Endometrium (tissue), 2 donors: ENCODE measurements at regions not wholly inside any gene's neighbourhood (a gene's known extent, or its start where the extent isn't known, plus 50 kb on each side); places are given as distances from the start of the nearest gene placed in this dataset.
A peak's percentile ranks its signal among the peaks of the same experiment; 100 is the strongest.

Source experiments
- FAIRE-seq: peaks from 2 replicates; lab custom pipeline; 2012; peaks lifted over from hg19 to GRCh38; lab: Jason Lieb, UNC
- donor health status: control.
- donor health status: control.

DNA sequence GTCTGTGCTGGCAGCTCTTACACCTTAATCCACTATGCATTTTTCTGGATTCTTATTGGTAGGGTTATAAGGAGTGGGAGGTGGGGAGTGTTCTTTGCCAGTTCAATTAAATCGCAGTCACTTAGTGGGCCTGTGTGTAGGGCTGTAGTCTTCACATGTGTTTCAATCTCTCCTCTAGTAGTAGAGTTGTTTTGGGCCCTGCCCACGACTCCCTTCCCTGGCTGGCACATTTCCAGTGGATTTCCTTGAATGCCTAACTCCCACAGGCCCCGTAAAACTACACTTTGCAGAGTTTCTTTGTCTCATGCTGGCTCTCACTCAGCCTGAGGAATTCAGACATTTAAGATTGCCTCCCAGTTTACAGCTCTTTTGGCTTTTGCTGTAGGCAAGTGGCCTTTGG, 414.0 kb upstream of the OPRM1 start:
- peak; percentile 80 for FAIRE-seq

DNA sequence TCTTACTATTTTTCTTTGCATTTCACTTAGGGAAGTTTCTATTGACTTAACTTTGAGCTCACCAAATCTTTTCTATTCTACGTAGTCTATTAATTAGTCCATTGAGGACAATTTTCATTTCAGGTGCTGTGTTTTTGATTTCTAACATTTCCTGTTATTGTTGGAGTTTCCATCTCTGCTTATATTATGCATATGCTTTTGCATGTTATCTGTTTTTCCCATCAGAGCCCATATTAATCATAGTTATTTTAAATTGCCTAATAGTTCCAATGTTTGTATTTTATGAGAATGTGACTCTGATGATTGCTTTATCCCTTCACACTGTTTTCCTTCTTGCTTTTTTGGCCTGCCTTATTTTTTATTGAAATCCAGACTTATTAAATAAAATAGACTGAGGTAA, 414.5 kb upstream of the OPRM1 start:
- FAIRE-seq: no peak

DNA sequence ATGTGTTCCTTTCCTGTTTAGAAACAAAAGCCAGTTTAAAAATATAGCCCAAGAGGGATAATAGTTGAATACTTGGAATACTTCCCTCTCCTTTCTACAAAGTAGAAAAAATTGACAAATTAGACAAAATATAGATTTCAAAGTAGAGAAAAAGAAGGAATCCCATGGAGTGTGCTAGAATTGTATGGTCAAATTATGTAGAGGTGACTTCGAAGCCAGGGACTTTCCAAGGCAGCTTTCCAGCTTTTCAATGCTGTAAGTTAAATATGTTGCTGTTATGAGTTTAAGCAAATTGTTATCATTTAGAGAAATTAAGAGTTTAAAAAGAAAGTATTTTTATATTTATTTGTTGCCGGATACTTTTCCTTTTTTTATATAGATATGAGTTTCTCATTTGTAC, 415.5 kb upstream of the OPRM1 start:
- no peak for FAIRE-seq

DNA sequence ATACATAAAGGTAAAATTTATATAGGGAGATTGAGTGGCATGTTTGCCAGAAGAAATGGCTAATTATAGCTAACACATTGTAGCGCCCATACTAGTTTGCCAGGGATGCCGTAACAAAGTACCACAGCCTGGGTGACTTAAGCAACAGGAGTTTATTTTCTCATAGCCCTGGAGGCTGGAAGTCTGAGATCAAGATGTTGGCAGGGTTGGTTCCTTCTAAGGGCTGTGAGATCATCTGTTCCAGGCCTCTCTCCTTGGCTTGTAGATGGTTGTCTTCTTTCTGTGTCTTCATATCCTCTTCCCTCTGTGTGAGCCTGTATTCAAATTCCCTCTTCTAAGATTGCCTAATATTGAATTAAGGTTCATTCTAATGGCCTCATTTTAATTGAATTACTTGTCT, 417.5 kb upstream of the OPRM1 start:
- FAIRE-seq: no peak

DNA sequence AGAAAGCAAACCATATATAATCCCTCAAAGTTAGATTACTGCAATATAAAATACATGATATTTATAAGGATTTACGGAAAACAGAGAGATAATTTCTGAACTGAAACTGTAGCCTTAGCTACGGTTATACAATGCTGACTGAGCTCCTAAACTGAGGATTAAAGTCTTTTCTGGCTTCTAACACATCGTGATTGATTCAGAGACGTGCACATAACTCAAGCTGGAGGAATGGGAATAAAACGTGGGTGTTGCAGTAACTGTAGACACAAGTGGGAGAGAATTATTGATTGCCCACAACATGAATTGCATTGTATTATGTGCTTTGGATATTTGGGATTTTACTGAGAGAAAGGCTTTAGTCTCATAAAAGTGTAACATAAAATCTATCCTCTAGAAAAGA, 418.0 kb upstream of the OPRM1 start:
- no peak for FAIRE-seq

DNA sequence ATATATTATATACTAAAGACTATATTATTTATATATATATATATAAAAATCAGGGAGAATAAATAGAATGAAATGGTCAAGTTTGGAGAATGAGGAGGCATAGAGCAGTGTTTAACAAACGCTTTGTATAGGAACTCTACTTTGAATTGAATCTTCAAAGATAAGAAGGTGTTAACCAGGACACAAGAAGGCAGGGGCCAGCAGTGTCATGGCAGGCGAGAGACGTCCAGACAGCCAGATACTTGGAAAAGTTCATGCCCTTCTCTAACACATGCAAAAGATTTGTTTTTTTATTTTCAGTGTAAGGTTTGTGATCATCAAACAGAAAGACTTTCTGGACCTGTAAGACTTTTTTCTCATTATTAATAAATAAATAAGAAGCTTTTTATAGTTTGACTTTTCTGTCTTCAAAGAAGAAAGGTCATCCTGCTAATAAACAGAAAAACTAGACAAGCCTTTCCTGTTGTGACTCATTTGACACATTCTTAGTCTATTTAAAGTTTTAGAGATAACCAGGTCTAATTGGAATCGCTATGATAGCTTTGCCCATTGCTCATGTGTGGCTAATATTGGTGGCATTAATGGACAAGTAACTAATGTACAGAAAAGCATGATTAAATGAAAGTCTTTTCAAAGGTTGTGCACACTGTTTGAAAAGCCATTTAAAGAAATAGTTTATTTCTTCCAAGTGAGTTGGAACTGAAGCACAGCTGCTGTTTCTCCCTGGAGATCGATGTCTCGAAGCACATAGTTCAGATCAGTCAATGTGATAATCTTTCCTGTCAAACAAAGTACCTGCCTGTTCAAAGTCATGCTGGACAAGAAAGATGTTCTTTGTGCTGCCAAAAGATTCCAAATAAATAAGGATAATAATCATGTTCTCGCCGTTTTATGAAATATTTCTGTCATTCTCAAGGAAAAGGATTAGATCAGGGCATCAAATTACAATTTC, 420.4 kb upstream of the OPRM1 start:
- peak; percentile 48 for FAIRE-seq

DNA sequence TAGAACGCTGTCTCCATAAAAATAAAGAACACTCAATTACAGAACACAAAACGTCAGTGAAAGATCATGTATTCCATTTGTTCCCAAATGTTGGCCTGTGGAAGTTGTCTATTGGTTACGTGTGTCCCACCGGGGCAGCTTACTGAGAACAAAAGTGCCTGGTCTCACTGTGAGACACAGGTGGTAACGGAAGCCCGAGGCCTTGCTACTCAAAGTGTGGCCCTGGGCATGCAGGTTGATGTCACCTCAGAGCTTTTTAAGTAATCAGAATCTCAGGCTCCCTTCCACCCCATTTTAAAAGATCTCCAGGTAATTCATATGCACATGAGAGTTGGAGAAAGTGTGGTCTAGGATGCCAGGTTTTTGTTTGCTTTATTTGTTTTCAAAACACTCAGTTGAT, 422.5 kb upstream of the OPRM1 start:
- no peak for FAIRE-seq

DNA sequence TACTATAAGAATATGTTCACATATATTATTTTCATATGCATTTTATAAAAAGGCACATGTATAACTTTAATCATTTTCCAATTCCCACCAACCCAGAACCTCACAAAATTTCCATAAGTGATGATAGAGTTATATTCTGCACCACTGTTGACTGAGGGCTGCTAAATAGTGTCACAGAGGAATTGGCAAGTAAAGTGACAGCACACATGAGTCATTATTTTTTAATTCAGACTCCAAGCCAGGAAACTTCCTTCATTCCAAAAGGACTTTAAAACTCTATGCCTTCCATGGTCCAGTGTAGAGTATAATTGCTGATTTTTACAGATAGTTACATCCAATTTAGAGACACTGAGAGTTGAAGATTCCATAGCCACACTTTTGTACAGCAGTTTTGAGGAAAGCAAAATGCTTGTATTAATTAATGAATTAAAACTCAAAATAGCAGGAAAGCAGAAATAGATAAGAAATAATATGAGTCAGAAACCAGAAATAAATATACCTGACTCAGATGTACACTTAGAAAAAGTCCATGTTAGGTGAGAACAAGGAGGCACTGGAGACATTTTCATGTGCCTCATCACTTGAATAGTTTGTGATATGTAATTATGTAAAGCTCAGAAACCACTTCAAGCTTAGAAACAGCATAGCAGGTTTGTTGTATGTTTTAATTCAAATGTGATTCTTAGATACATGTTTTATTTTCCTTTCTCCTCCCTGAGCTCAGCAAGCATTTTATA, 425.2 kb upstream of the OPRM1 start:
- no peak for FAIRE-seq

DNA sequence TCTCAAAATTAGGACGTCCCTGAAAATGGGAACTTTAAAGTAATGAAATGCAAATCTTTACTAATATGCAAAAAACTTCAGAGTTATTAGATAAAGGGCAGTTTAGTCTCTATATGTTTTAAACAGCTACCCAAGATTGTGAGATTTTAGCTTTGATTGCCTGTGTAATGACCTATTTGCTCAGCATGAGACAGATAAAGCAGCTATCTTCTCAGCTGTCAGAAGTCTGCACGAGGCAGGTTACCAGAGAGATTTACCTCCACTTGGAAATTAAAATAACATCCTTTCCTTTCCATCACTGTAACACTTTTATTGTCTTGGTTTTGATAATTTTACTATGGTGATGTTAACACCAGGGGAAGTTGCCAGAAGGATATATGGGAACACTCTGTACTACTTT, 436.6 kb upstream of the OPRM1 start:
- FAIRE-seq: no peak

DNA sequence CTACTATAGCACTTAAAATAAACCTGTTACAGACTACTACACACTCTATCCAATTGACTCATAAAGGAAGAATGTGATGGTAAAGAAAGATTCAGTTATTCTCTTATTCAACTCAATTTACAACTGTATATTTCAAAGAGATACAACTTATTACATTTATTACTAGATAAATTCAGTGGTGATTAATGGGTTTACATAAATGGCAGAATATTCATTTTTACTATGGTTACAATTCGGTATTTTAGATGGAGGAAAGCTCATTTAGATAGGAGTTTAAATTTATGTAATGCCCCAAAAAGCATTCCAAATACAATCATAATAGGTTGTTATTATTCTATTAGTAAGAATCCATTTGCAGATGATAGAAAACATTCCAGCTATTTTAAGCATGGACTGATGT, 439.1 kb upstream of the OPRM1 start:
- no peak for FAIRE-seq

DNA sequence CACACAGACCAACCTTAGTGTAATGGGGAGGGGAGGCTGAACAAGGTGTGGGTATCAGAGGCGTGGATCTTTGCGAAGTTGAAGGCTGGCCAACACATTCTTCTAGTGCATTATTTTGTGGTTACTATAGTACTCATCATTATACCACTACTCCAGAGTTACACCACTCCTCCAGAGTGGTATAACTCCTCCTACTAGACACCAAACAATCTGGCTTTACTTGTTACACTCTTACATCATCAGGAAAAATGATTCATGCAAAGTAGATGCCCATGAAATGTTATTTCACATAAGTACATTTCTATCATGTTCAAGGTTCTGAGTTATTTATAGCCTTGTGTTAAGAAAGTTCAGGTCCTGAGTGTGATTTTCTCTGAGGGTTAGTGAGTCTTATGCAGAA, 443.1 kb upstream of the OPRM1 start:
- no peak for FAIRE-seq

DNA sequence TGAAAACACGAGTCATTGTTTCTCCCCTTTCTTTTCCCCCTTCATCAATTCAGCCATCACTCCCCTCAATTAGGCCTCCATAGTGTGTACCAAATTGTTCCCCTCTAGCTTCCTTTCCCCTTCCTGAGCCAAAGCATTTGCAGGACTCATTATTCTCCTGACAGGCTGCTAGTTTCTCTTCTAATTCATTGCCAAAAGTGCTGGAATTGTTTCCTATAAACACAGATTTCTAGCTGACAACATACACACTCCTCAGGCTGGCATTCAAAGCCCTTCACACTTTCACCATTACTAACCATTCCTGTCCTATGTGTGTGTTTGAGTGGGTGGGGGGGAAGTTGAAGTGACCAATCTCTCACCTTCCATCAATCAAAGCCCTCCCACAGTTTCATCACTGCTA, 444.2 kb upstream of the OPRM1 start:
- no peak for FAIRE-seq

DNA sequence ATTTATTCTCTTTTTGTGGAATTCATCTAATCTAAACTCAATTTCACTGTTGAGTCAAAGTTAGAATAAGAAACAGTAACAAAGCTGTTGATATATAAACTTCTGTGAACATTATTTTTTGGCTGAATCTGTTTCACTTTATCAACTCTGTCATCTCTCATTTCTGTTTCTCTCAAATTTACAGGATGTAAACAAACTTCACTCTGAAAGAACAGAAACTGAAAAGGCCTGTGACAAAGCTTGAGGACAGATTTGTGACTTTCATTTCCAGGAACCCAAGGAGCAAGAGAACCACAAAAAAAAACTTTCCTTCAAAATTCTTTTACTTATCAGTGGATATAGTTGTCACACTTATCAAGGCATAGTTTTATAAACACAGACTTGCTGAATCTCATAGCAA, 447.9 kb upstream of the OPRM1 start:
- FAIRE-seq: no peak

DNA sequence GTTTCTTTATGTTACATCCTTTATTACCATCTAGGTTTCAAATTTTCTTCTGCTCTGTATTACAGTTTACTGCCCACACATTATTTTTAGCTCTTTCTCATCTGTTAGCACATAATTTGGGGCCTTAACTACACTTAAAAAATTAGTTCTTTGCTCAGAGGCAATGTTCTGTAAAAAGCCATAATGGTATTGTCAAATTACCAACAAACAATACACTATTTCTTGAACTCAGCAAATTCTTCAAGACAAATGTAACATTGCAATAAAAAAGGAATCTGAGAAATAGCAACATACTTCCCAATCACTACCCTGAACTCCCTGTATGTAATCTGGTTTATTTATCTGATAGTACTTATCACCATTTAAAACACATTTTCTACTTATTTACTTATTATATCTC, 448.6 kb upstream of the OPRM1 start:
- FAIRE-seq: peak; percentile 94

DNA sequence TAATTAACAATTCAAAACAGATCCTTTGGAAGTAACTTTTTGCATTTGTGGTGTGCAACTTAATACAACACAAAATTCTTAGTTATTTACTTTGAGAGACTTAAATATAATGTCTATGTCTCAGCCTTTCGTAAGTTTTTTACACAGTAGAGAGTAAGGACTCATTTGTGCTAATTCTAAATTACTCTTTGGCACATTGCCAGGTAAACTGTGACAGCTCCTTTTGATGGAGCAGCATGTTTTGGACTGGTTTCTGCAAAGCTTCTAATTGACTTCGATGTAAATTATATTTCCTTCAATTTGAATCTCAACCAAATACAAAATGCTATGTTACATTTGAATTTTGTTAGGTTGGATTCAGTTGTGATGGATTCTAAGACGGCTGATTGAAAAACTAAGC, 450.7 kb upstream of the OPRM1 start:
- no peak for FAIRE-seq

DNA sequence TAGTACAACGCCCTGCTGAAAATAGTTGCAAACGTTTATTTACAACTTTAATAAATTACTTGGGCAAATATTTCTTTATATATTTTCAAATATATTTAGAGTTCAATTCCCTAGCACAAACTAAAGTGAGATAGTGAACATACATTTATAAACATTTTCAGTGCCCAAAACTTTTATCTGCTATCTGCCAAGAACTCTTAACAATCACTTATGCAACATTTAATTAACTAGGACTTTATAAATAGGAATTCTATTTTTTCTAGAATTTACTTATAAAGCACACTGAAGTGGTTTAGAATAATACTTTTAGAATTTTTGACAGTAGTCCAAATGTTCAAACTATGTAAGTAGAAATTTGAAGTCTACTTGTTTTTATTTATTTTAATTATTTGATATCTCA, 452.6 kb upstream of the RGS17 start:
- FAIRE-seq: no peak

DNA sequence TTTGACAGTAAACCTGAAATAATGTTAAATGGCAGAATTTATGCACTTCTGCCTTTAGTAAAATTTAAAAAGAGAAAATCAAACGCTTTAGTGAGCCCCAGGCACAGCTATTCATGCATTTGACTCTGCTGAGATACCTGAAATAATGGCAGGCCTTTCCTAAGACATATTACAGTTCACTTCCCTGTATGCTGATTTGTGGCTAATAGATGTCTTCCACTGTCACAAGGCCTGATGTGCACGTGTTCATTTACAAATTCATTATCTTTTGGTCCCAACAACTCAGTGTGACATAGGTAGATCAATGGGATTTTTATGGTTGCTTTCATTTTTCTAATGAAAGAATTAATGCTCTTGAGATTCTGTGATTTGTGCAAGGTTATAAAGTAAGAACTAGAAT, 449.7 kb upstream of the RGS17 start:
- no peak for FAIRE-seq

DNA sequence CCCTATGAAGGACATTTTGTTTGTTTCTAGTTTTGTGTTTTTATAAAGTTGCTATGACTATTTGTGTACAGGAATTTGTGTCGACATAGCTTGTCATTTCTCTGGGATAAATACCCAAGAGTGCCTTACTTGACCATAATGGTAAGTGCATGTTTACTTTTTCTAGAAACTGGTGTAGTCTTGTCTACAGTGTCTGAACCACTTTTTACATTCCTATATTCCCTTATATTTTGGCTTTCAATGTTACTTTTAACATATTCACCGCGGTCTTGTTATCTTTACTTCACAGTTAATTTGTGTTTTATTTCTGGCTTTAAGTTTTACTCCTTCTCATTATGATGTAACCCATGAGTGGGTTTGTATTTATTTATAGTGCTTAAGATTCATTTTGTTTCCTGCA, 444.4 kb upstream of the RGS17 start:
- FAIRE-seq: no peak

DNA sequence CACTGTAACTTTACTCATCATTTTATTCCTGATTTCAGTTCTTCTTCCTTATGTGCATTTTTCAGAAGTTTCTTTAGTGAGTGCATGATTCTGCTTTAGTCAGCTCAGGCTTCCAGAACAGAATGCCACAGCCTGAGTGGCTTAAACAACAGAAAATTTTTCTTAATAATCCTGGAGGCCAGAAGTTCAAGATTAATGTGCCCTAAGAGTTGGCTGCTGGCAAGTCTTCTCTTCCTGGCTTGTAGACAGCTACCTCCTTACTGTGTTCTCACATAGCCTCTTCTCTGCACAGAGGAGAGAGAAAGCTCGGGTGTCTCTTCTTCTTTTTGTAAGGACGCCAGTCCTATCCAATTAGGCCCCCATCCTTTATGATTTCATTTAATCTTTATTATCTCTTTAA, 443.1 kb upstream of the RGS17 start:
- FAIRE-seq: no peak

DNA sequence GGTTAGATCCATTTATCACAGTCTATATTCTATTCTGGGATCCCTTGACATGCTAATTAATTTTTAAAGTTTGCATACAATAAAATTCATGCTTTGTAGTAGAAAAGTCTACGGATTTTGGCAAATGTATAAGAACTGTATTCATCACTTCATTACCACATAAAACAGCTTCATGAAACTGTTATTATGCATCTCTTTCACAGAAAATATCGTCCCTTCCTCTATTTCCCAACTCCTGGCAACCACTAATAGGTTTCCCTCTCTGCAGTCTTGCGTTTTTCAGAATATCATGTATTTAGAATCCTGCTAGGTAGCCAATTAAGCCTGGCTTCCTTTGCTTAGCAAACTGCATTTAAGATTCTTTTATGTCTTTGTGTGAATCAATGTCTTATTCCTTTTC, 441.3 kb upstream of the RGS17 start:
- no peak for FAIRE-seq

DNA sequence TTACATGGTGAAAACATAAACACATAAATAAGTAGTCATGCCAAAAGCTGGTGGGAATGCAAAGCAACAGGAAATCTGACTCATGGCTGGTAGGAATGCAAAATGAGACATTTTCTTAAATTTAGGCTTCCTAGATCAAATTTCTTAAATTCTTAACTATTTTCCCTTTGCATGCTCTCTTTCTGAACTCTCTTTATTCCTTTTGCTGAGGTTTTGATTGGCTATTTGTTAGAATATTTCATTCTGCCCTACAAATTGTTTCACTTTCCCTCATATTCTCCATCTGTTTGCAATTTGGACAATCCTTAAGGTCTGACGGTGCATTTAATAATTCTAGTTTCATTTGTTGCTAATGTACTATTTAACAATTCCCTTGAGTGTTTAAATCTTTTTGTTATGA, 437.5 kb upstream of the RGS17 start:
- FAIRE-seq: peak; percentile 31

DNA sequence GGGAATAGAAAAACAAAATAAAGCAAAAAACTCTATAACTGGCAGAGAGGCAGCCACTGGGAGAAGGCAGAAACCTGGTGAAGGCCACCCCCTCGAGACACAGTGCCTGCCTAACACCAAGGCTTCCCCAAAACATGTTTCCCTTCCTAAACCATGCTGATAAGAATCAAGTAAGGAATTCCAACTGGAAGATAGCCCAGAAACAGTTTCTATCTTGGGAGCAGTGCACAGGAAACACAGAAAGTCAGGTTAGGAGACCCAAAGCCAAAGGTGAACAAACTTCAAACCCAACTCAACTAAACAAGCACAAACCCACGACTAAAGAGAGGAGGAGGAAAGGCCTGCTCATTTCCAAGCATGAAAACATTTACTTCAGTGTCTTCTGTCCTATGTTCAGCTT, 433.7 kb upstream of the RGS17 start:
- no peak for FAIRE-seq

DNA sequence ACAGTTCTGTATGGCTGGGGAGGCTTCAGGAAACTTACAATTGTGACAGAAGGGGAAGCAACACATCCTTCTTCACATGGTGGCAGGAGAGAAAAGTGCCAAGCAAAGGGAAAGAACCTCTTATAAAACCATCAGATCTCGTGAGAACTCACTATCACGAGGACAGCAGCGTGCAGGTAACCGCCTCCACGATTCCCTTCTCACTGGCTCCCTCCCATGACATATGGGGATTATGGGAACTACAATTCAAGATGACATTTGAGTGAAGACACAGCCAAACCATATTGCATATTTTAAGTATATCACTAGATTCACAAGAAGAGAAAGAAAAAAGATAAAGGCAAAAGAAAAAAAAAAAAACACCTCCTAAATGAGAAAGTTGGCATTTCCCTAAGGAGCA, 431.9 kb upstream of the RGS17 start:
- no peak for FAIRE-seq

DNA sequence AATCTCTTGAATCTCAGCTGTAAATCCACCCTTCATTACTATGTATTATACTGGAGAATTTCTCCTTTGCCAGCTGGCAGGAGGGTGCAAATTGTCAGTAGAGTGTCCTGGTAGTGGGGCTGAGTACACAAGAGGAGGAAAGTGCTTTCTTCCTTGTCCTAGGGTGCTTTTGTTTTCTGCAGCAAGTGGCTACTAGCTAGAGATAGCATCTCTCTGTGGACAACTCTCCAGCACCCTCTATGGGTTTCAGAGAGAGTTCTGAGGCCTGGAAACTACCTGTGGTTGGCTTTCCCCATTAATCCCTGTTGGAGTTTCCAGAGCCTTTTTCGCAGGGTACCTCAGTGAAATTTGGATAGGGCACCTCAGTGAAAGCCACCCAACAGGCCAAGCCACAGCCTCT, 422.5 kb upstream of the RGS17 start:
- FAIRE-seq: no peak
